ENCODE measurements at regions not wholly inside any gene's neighbourhood (a gene's known extent, or its start where the extent isn't known, plus 50 kb on each side); places are given as distances from the start of the nearest gene placed in this dataset.

DNA sequence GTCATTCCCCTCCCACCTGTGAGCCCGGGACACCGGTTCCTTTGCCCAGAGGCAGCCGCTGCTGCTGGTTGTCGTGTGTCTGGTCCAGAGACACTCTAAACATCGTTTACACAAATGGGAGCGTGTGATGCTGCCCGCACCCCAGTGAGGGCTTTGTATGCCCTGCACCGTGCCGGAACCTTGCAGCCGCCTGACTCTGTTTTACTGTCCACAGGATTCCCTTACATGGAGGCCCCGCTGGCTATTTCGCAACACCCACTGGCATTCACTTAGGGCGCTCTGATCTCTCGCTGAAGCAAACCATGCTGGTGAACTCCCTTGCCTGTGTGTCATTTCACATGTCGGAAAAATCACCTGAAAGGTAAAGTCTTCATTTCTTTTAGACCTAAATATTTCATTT is 100.8 kb upstream of the SLC6A6 start:
- peaks cover 24% of the 10 kb centered on the region for H3K4me1 Mint-ChIP-seq
- H3K27ac Mint-ChIP-seq = no peak overlapping the region
- no peak overlapping the region for H3K4me3 Mint-ChIP-seq
- no peaks in the 10 kb centered on the region for H3K36me3 Mint-ChIP-seq
- no peak for DNase-seq (ENCODE audit: low spot score)
- POLR2A ChIA-PET = no interaction called here
- peak; percentile 35 for ATAC-seq
- H3K27me3 Mint-ChIP-seq (ENCODE audit: low read depth) = peaks cover 5% of the 10 kb centered on the region
- no peaks in the 10 kb centered on the region for H3K9me3 Mint-ChIP-seq
- CTCF ChIA-PET = interaction anchor here (1.0 kb wide), 2 partner anchors 22 to 98 kb away, joined by 3 to 4 read pairs; no protein-coding TSS in a partner anchor
- TF ChIP-seq ZNF423 (CRISPR knock-in tag; IDR thresholded peaks at IDR 0.05) = no peak
- TF ChIP-seq FOXP1 (CRISPR knock-in tag; IDR thresholded peaks at IDR 0.05; ENCODE audit: borderline replicate concordance) = no peak
- no peak for TF ChIP-seq ZNF138 (CRISPR knock-in tag; conservative IDR thresholded peaks at IDR 0.05)
- TF ChIP-seq, protein P1, sequence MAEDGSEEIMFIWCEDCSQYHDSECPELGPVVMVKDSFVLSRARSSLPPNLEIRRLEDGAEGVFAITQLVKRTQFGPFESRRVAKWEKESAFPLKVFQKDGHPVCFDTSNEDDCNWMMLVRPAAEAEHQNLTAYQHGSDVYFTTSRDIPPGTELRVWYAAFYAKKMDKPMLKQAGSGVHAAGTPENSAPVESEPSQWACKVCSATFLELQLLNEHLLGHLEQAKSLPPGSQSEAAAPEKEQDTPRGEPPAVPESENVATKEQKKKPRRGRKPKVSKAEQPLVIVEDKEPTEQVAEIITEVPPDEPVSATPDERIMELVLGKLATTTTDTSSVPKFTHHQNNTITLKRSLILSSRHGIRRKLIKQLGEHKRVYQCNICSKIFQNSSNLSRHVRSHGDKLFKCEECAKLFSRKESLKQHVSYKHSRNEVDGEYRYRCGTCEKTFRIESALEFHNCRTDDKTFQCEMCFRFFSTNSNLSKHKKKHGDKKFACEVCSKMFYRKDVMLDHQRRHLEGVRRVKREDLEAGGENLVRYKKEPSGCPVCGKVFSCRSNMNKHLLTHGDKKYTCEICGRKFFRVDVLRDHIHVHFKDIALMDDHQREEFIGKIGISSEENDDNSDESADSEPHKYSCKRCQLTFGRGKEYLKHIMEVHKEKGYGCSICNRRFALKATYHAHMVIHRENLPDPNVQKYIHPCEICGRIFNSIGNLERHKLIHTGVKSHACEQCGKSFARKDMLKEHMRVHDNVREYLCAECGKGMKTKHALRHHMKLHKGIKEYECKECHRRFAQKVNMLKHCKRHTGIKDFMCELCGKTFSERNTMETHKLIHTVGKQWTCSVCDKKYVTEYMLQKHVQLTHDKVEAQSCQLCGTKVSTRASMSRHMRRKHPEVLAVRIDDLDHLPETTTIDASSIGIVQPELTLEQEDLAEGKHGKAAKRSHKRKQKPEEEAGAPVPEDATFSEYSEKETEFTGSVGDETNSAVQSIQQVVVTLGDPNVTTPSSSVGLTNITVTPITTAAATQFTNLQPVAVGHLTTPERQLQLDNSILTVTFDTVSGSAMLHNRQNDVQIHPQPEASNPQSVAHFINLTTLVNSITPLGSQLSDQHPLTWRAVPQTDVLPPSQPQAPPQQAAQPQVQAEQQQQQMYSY (CRISPR knock-in tag; IDR thresholded peaks at IDR 0.05) = no peak

GRCh38 chr3:14303336-14304100 is 98.9 kb upstream of the SLC6A6 start:
- Mint-ChIP-seq H3K4me3 (no peak overlapping the region), H3K36me3 (no peaks in the 10 kb centered on the region), H3K4me1 (peaks cover 18% of the 10 kb centered on the region), H3K27me3 (ENCODE audit: low read depth) (peaks cover 9% of the 10 kb centered on the region), H3K27ac (no peak overlapping the region), H3K9me3 (no peaks in the 10 kb centered on the region)
- POLR2A ChIA-PET = no interaction called here
- ATAC-seq (no peak), DNase-seq (ENCODE audit: low spot score) (no peak)
- CTCF ChIA-PET = no interaction called here
- TF ChIP-seq, protein P2, sequence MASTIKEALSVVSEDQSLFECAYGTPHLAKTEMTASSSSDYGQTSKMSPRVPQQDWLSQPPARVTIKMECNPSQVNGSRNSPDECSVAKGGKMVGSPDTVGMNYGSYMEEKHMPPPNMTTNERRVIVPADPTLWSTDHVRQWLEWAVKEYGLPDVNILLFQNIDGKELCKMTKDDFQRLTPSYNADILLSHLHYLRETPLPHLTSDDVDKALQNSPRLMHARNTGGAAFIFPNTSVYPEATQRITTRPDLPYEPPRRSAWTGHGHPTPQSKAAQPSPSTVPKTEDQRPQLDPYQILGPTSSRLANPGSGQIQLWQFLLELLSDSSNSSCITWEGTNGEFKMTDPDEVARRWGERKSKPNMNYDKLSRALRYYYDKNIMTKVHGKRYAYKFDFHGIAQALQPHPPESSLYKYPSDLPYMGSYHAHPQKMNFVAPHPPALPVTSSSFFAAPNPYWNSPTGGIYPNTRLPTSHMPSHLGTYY (CRISPR knock-in tag; IDR thresholded peaks at IDR 0.05) = no peak
- no peak for TF ChIP-seq NR1H2 (CRISPR knock-in tag; IDR thresholded peaks at IDR 0.05)
- no peak for TF ChIP-seq TEAD4 (CRISPR knock-in tag; IDR thresholded peaks at IDR 0.05)
- TF ChIP-seq PREB (CRISPR knock-in tag; IDR thresholded peaks at IDR 0.05; ENCODE audit: borderline replicate concordance) = no peak
- TF ChIP-seq SOX15 (CRISPR knock-in tag; IDR thresholded peaks at IDR 0.05) = no peak
- no peak for TF ChIP-seq ZNF423 (CRISPR knock-in tag; IDR thresholded peaks at IDR 0.05)
- no peak for TF ChIP-seq EMX1 (CRISPR knock-in tag; IDR thresholded peaks at IDR 0.05)
- TF ChIP-seq ZNF671 (CRISPR knock-in tag; IDR thresholded peaks at IDR 0.05) = no peak
- TF ChIP-seq HMGA2 (CRISPR knock-in tag; IDR thresholded peaks at IDR 0.05) = no peak
- no peak for TF ChIP-seq ZNF138 (CRISPR knock-in tag; conservative IDR thresholded peaks at IDR 0.05)
- TF ChIP-seq USF1 (CRISPR knock-in tag; IDR thresholded peaks at IDR 0.05) = no peak
- no peak for TF ChIP-seq SP1 (CRISPR knock-in tag; conservative IDR thresholded peaks at IDR 0.05)
- no peak for TF ChIP-seq ZBTB43 (CRISPR knock-in tag; IDR thresholded peaks at IDR 0.05)
- TF ChIP-seq STAT6 (CRISPR knock-in tag; conservative IDR thresholded peaks at IDR 0.05; ENCODE audit: low read depth) = no peak
- TF ChIP-seq IRF2 (CRISPR knock-in tag; IDR thresholded peaks at IDR 0.05; ENCODE audit: borderline replicate concordance, low read depth) = no peak
- TF ChIP-seq ATF1 (CRISPR knock-in tag; IDR thresholded peaks at IDR 0.05) = no peak
- no peak for TF ChIP-seq GRHL2 (CRISPR knock-in tag; IDR thresholded peaks at IDR 0.05; ENCODE audit: insufficient replicate concordance, severe bottlenecking)
- TF ChIP-seq, protein P3, sequence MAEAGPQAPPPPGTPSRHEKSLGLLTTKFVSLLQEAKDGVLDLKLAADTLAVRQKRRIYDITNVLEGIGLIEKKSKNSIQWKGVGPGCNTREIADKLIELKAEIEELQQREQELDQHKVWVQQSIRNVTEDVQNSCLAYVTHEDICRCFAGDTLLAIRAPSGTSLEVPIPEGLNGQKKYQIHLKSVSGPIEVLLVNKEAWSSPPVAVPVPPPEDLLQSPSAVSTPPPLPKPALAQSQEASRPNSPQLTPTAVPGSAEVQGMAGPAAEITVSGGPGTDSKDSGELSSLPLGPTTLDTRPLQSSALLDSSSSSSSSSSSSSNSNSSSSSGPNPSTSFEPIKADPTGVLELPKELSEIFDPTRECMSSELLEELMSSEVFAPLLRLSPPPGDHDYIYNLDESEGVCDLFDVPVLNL (CRISPR knock-in tag; IDR thresholded peaks at IDR 0.05; ENCODE audit: borderline replicate concordance, low read depth) = no peak

Data from WTC11 (cell line).